ENCODE measurements at regions not wholly inside any gene's neighbourhood (a gene's known extent, or its start where the extent isn't known, plus 50 kb on each side); places are given as distances from the start of the nearest gene placed in this dataset.

GRCh38 chr1:88272216-88272615, 411.9 kb upstream of the PKN2 start:
- no peak for DNase-seq

DNA sequence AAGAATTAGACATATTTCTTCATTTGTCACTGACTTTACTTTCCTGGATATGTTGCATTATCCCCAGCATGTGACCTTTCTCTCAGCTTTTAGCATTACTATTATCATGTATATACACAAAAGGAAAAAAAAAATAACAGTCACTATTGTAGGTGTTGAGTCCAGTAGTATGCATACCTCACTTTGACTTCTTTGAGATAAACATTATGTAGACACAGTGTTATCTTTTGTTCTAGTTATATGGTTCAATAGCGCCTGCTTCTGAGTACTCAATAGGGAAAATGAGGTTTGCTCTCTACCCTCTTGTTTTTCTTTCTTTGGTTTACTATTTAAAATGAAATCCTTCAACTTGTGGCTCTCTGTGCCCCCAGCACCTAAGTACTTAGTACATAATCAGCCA, 409.6 kb upstream of the PKN2 start:
- no peak for DNase-seq

GRCh38 chr1:88275259-88275862, 408.7 kb upstream of the PKN2 start:
- DNase-seq, result no peak

- DNase-seq, result no peak
These were observed 407.9 kb upstream of the PKN2 start for GRCh38 chr1:88276163-88276562.

DNA sequence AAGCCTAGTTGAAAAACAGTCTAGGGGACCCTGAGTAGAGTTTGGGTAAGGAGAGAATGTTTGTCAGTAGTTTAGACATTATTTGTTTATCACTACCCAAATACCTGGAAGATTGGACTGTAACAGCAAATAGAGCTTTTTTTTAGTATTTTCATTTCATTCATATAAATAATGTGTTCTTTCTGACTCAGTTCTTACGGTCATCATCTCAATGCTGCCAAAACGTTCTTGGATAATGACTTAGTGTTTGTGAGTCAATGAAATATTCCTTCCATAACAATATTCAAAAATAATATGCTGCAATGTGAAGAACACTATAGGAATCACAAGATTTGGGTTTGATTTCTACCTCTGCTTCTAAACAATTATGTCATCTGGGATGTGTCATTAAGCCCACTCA, 400.0 kb upstream of the PKN2 start:
- no peak for DNase-seq

DNA sequence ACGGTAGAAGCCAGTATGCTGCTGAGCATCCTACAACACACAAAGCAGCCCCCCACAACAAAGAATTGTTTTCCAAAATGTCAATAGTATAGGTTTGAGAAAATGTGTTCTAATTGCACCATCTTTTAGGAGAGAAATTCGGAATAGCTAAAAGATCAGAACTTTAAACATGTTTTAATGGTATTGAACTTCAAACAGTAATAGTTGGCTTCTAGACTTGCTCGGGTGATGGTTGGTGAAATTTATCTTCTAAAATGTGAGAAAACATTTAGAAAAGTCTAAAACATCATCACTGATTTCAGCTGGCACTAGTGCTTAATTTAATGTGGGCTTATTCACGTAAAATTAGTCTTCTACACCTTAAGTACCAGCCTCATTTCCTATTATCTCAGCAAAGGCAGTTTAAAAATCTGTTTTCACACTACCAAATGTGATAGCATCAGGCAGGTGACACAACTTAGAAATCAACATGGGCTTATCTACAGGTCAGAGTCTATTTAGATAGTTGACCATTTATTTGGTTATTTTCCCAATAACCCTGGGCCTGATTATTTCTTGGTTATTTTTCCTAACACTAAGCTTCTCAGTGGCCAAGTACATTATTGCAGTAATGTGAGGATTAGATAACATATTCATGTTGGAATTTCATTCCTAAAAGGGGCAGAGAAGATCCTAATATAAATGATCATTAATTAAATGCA, 399.3 kb upstream of the PKN2 start:
- DNase-seq, result no peak

GRCh38 chr1:88286716-88287115, 397.4 kb upstream of the PKN2 start:
- no peak for DNase-seq

DNA sequence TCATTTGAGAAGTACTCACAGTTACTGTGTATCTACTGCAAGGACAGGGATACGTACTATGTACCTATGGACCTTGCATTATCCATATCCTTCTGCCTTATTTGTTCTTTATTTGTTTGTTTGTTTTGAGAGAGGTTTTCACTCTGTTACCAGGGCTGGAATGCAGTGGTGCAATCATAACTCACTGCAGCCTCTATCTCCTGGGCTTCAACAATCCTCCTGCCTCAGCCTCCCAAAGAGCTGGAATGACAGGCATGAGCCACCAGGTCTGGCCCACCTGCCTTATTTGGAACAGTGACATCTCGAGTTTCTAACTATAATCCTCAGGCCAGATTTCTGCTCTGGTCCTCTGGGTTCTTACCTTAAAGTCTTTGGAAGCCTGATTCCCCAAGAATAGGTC, 395.5 kb upstream of the PKN2 start:
- DNase-seq, result no peak

DNA sequence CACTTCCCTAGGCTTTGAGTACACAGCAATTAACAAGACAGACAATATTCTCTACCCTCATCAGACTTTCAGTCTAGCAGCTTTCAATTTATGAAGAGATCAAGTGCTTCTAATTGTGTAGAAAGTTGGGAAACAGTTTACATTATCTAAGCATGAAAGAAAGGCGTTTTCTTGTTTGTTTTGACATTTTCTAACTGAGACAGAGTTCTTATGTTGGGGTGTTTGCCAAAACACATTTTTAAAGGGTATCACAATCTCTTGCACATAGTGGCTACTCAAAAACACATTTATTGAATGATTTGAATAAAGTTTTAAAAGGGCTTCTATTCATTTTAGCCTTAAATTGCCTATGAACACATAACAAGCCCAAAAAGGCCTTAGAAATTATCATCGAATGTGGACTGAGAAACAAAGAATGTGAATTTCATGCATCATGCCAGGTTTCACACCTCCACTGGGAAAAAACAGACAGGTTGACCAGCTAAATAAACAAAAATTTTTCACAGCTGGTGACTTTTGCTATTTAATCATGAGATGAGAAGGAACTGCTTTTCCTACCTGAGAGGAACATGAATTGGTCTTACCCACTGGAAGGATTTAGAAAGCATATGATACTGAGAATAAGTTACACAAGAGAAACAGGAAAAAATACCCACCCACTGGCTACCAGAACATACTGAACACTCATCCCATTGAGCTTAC, 394.5 kb upstream of the PKN2 start:
- DNase-seq, result no peak

GRCh38 chr1:88291611-88292354, 392.3 kb upstream of the PKN2 start:
- DNase-seq, result no peak

GRCh38 chr1:88293691-88294190, 390.3 kb upstream of the PKN2 start:
- no peak for DNase-seq

DNA sequence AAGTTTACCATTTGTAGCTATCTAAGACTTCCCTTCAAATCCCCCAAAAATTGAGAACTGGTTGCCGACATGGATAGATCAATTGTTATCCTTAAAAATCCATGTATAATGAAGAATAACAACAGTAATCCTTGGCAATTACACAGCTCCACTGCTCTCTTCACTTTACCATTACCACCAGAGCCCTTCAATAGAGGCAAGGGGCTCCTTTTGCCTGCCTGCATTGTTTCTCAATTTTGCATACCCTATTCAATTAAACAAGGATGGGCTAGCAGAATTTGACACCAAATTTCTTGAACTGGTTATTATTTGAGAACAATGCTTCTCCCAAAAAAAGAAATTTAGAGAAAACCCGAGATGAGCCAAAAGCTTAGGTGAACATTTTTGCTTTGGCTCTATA, 387.8 kb upstream of the PKN2 start:
- DNase-seq, result no peak

- no peak for DNase-seq
These were observed 387.4 kb upstream of the PKN2 start for GRCh38 chr1:88296642-88297041.

GRCh38 chr1:88298506-88298905, 385.6 kb upstream of the PKN2 start:
- no peak for DNase-seq

DNA sequence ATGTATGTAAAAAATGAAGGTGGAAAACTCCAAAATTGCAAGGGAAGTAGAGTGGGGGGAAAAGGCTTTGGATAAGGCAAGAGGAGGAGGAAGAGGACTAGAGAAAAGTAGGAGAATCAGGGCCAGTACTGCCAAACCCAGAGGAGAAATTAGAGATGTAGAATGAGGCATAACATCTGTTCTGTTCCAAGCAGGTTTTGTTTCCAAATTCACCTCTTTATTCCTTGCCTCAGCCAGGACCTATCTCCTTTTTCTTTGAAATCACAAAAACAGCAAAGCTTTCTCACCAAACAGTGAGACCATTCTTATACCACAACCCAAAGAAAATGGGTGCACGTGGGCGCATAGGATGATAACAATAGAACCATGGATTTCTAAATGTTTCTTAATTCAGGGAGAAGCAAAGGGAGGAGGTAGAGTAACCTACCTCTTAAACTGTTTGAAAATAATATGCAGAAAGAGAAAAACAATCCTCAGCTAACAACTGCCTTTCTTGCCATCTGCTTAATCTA, 383.3 kb upstream of the PKN2 start:
- no peak for DNase-seq

GRCh38 chr1:88302843-88303486, 381.1 kb upstream of the PKN2 start:
- DNase-seq, result no peak

- no peak for DNase-seq
These were observed 372.8 kb upstream of the PKN2 start for GRCh38 chr1:88311265-88311664.

GRCh38 chr1:88311907-88312306, 372.2 kb upstream of the PKN2 start:
- DNase-seq, result no peak

GRCh38 chr1:88317396-88317795, 366.7 kb upstream of the PKN2 start:
- no peak for DNase-seq

DNA sequence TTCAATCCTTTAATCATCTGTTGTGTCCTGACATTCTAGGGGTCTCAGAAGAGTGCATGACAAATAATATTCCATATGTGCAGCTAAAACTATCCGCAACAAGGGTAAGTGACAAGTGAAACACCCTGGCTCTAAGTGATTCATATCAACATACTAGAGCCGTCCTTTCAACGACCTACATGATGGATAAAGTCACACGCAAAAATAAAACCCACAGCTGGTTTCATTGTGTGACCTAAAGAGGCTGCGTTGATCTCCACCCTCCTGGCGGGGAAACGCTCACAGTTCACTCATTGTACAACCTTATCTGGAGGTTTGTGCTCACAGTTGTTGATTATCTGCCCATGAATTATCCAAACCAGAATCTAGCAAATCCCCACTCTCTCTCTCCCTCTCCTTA, 365.3 kb upstream of the PKN2 start:
- DNase-seq, result no peak

GRCh38 chr1:88320291-88320690, 363.8 kb upstream of the PKN2 start:
- no peak for DNase-seq

DNA sequence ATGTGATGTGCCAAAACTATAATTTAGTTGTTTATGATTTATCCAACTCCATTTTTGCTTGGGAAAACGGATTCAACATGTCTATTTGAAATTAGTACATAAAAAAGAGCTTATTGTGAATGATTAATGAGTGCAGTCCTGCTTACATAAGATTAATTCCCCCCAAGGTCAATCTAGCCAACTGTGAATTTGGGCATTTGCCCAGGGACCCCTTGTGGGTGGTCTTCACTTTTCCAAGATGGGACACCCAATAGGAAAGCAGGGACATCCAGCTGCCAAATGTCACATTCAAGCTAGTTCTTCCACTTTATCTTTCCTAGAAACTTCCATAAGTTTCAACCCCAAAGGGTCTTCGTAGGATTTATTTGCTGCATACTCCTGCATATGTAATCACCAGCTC, 362.4 kb upstream of the PKN2 start:
- no peak for DNase-seq

- no peak for DNase-seq
These were observed 359.2 kb upstream of the PKN2 start for GRCh38 chr1:88324899-88325298.

All from activated CD4-positive, CD25-positive, alpha-beta regulatory T cell (primary cell).